HG03025 (cell line): ENCODE measurements at regions not wholly inside any gene's neighbourhood (a gene's known extent, or its start where the extent isn't known, plus 50 kb on each side); places are given as distances from the start of the nearest gene placed in this dataset.
"Not testable (repeated sequence)": the region's sequence is repeated elsewhere in the genome, so short reads cannot be mapped to it uniquely, and the experiment has no call there.

ENCODE experiments used
- ATAC-seq: cut with Tn5 transposase; IDR thresholded peaks from one replicate; pipeline ENCODE4 v1.9.1; 2021; ENCODE audit warnings: mild to moderate bottlenecking, moderate library complexity; ENCODE audit not compliant: unreplicated experiment, low FRiP score

DNA sequence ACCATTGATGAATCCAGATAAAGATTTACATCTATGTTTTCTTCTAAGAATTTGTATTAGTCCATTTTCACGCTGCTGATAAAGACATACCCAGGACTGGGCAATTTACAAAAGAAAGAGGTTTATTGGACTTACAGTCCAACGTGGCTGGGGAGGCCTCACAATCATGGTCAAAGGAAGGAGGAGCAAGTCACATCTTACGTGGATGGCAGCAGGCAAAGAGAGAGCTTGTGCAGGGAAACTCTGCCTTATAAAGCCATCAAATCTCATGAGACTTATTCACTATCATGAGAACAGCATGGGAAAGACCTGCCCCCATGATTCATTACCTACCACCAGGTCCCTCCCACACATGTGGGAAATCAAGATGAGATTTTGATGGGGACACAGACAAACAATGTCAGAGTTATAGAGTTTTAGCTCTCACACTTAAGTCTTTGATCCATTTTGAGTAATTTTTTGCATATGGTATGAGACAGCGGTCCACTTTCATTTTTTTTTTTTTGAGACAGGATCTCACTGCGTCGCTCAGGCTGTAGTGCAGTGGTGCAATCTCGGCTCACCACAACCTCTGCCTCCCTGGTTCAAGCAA, 53.5 kb upstream of the JADE2 start:
- not testable (repeated sequence) for ATAC-seq

DNA sequence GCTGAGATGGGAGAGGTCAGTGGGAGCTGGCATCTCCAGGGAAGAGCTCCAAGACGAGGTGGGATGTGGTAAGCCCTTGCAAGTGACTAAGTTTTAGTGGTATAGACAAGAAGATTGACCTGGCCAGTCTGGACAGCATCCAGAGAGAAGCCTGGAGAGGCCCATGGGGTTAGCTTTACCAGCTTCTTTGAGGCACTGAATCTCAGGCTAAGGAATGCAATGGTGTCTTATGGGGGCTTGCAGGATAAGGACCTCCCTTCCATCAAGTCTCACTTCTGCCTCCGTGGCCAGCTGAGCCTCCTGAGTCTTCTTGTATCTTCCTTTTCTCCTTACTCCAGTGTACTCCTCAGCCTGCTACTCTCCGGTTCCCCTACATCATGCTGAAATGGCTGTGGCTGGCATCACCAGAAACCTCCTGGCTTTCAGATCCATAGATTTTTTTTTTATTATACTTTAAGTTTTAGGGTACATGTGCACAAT, 56.5 kb upstream of the JADE2 start:
- no peak for ATAC-seq

DNA sequence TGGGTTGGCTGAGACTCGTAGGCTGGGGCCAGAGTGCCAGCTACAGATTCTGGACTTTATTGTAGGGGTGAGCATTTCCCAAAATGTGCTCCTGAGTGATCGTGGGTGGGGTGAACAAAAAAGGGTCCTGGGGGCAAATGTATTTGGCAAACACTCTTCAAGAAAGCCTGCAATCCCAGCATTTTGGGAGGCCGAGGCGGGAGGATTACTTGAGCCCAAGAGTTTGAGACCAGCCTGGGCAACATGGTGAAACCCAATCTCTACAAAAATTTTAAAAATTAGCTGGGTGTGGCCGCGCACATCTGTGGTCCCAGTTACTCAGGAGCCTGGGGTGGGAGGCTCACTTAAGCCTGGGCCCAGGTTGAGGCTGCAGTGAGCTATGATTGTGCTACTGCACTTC, 55.5 kb upstream of the CDKN2AIPNL start:
- no peak for ATAC-seq

DNA sequence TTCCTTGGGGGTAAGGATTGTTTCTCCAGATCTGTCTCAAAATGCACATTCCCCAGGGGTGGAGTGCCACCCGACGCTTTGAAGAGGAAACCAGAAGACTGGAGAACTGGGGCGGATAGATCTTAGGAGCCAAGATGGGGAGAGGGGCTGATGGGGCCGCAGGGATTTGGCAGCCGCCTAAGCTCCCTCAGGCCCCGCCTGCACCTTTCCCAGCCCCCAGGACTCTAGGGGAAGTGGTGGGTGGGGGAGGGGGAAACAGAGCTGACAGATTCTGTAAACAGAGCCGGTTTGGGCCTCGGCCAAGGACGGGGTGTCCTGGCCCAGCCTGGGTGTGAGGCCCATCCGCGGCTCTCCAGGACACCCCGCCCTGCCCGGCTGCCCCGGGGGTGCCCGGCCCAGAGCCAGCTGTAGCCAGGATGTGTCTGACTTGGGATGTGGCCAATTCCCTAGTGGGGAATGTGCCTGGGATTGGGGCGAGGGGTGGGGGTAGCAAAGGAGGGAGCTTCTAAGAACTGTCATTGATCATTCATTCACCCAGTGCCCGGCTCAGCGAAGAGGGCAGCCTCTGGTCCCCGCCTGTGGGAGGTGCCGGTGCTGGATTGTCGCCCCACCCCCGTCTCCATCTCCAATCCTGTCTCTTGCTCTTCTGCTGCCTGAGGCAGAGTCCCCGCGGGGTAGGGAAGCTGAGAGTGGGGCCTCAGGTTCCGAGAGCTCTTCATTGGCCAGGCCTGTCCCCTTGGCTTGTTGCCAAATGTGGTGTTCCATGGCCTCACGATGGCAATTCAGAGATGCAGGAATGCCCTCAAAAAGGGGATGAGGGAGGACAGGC, 54.8 kb upstream of the CDKN2AIPNL start:
- ATAC-seq, result no peak

DNA sequence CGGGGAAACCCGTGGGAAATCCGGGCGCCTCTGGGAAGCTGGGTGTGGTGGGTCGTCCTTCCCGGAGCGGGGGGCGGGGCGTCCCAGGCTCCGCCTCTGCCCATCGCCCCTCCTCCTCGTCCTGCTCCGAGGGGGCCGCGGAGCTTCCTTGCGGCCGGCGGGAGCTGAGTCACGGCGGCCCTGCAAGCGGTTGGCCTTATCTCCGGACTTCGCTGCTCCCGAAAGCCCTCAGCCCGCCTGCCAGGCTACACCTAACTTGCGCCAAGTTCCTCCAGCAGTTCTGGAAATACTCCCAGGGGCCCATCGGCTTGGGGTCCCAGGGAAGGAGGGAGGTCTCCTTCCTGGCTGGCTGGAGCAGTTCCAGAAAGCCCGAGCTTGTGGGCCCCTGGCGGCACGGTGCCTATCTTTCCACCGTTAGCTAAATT, 54.1 kb upstream of the CDKN2AIPNL start:
- peak; percentile 71 for ATAC-seq

DNA sequence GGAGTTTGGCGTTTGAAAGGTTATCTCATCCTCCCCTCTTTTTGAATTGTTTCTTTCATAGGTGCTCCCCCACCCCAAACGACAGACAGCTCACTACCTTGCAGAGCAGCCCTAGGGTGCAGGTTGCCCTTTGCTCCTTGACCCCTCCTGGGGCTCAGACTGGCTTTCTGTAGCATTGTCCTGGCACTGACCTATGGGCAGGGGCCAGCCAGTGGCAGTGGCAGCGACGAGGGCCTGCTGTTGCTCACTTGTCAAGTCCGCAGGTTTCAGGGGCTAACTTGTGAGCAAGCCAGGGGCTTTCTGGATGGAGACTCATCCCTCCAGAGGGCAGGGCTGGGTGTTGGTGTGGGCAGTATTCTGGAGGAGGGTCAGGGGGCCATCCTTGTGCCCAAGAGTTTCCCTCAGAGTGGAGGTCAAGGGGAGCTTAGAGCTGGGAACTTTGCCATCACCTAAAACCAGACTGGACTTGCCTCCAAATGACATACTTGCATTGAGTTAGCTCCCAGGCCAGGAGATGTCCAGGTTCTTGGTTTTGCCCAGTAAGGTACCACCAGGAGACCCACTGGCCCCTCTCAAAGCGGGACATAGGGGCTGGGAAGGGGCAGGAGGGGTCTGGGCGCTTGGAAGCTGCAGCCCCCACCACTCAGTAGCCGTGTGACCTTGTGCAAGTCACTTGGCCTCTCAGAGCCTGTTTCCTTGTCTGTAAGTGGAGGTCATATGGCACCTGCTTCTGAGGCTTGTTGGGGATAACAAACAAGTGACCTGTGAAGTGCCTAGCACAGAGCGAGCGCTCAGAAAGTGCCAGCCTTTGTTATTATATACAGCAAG, 53.5 kb upstream of the CDKN2AIPNL start:
- peak; percentile 34 for ATAC-seq

DNA sequence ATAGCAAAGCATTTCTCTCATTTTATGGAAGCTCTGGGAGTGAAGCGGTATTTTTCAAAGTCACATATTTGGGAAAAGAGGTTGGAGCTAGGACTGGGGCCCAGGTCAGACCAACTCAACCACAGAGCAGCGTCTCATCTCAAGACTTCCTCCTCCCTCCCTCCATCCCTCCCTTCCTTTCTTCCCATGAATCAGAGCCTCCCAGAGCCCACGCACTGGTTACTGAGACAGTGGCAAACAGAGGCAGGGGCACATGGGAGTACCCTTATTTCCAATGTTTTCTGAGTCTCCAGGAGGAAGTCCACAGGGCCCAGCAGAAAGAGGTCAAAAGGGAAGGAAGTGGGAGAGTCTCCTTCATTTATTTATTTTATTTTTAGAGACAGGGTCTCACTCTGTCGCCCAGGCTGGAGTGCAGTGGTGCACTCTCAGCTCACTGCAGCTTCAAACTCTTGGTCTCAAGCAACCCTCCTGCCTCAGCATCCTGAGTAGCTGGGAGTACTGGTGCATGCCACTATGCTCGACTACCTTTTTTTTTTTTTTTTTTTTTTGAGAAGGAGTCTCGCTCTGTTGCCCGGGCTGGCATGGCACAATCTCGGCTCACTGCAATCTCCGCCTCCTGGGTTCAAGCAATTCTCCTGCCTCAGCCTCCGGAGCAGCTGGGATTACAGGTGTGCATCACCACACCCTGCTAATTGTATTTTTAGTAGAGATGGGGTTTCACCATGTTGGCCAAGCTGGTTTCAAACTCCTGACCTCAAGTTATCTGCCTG, 52.5 kb upstream of the CDKN2AIPNL start:
- no peak for ATAC-seq

DNA sequence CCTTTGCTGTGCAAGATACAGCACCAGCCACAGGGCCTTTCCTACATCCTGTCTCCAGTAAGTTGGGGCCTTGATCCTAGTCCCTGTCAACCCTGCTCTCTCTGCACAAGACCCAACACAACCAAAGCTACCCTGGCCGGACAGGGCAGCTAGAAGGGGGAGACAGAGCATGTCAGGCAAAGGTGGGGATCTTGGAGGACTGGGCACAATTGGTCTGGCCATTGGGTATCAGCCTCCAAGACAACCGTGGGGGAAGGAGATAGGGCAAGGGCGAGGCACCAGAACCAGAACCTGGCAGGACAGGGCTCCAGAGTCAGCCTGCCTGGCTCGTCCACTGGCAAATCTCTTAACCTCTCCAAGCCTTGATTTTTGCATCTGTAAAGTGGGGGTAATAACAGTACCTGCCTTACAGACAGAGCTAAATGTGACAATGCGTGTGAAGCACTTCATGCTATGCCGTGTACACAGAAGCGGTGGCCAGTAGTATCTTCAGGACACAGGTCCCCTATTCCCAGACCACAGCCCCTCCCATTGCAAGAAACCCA, 51.6 kb upstream of the CDKN2AIPNL start:
- ATAC-seq, result no peak

DNA sequence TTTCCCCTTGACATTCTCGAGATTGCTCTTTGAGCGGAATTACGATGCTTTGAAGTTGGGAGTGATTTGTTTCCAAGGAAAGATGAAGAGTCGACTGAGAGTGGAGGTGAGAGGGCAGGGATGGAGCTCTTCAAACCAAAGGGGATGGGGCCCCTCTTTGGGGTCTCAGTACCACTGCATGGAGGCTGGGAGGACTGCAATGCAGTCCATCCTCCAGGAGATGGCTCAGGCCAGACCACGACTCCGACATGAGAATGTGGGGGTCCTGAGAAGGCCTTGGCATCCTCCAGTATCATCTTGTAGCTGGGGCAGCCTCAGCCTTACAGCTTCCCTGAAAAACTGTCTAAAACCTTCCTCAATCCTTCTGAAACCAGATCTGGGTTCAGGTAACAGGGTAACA, 51.1 kb upstream of the CDKN2AIPNL start:
- ATAC-seq, result no peak

DNA sequence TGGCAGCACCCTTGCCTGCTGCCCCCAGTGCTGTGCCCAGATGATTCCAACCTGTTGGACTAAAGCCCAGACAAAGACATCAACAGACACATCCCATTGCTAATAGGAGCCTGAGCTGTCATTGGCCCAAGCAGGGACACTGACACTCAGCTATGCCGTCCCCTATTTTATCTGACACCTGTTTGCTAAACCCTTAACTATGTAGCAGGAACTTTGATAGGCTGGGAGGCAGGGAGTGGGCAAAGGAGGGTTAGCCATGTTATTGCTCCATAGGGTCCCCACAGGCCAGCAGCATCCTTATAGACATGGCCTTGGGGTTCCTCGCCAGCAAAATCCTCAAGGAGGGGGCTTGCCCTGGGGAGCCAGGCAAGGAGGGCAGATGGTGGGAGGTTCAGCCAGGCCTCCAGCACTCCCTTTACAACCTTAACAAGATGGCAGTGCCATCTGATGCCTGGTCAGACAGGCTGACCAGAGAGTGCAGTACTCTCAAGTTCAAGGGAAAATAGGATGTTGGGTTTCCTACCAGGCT, 50.4 kb upstream of the CDKN2AIPNL start:
- ATAC-seq, result no peak
